HepG2 (cell line): ENCODE measurements at regions not wholly inside any gene's neighbourhood (a gene's known extent, or its start where the extent isn't known, plus 50 kb on each side); places are given as distances from the start of the nearest gene placed in this dataset.

Experiments
- EP300 ChIP-seq, 3 experiments: sonication (generic) in 1 of 3; formaldehyde crosslinking in 1 of 3; IDR thresholded peaks; 2 replicates each; pipeline versions ENCODE4 v1.5.1 to v1.6.1; 2011 to 2020; ENCODE audit warnings: low read depth in 2 of 3, low read length in 2 of 3, borderline replicate concordance in 1 of 3, improper control_type of control experiment in 1 of 3, mild to moderate bottlenecking in 1 of 3, missing genetic modification reagents in 1 of 3, moderate library complexity in 1 of 3
- FOXK2 ChIP-seq: fragments of 450-650 bp; IDR thresholded peaks from 2 replicates; pipeline ENCODE4 v1.6.1; 2016
- NR2C2 ChIP-seq: sonication (generic); formaldehyde crosslinking; IDR thresholded peaks from 2 replicates; pipeline ENCODE4 v1.4.0; 2020; ENCODE audit warnings: missing genetic modification reagents, mild to moderate bottlenecking, moderate library complexity, borderline replicate concordance
- PHF8 ChIP-seq: sonication (generic); formaldehyde crosslinking; IDR thresholded peaks from 2 replicates; pipeline ENCODE4 v1.5.0; 2020; ENCODE audit warnings: missing genetic modification reagents
- SIN3A ChIP-seq: IDR thresholded peaks from 2 replicates; pipeline ENCODE4 v1.6.1; 2011; ENCODE audit warnings: low read depth, mild to moderate bottlenecking, control low read depth, low read length, borderline replicate concordance
- SYNCRIP ChIP-seq: fragments of 200-400 bp; formaldehyde crosslinking; IDR thresholded peaks from 2 replicates; pipeline ENCODE4 v1.6.1; 2018; ENCODE audit warnings: mild to moderate bottlenecking, low read depth, low read length; ENCODE audit not compliant: insufficient read depth
- TBP ChIP-seq: sonication (generic); formaldehyde crosslinking; IDR thresholded peaks from 2 replicates; pipeline ENCODE4 v1.5.0; 2020; ENCODE audit warnings: missing genetic modification reagents
- ZNF609 ChIP-seq: sonication (generic); formaldehyde crosslinking; IDR thresholded peaks from 2 replicates; pipeline ENCODE4 v1.4.0; 2020; ENCODE audit warnings: mild to moderate bottlenecking, missing genetic modification reagents, borderline replicate concordance

- TF ChIP-seq NR2C2 (CRISPR knock-in tag) (no peak), SYNCRIP (no peak), ZNF609 (CRISPR knock-in tag) (no peak), EP300 (IDR thresholded peaks at IDR 0.05; ENCODE audit: low read depth in 2 of 2, low read length in 2 of 2) (no peak), EP300 (CRISPR knock-in tag; IDR thresholded peaks at IDR 0.05; ENCODE audit: borderline replicate concordance) (no peak), PHF8 (no peak), FOXK2 (no peak), TBP (CRISPR knock-in tag) (no peak), SIN3A (no peak)
Observed at GRCh38 chr2:196444442-196444841, 195.1 kb upstream of the CCDC150 start.
